Activated CD8-positive, alpha-beta memory T cell treated with anti-CD3 and anti-CD28 coated beads for 48 hours (primary cell): ENCODE measurements at regions not wholly inside any gene's neighbourhood (a gene's known extent, or its start where the extent isn't known, plus 50 kb on each side); places are given as distances from the start of the nearest gene placed in this dataset.

Source experiments
- DNase-seq, 3 experiments: peaks; one replicate each; pipeline ENCODE4 v3.0.0-alpha.2; 2020; ENCODE audit warnings: low read depth in 2 of 3, low spot score in 2 of 3

GRCh38 chr1:9179463-9180110 is 50.7 kb upstream of the GPR157 start:
- no peak for DNase-seq

- no peak for DNase-seq
These were observed 51.4 kb upstream of the GPR157 start for GRCh38 chr1:9180111-9180819.

- DNase-seq, result peak; percentile 51 to 80 (median 79)
These were observed 52.4 kb upstream of the GPR157 start for GRCh38 chr1:9181176-9181906.

- no peak for DNase-seq
These were observed 52.4 kb upstream of the H6PD start for GRCh38 chr1:9181990-9182783.

- DNase-seq, result no peak
These were observed 51.8 kb upstream of the H6PD start for GRCh38 chr1:9182784-9183257.

GRCh38 chr1:9183441-9183840 is 51.1 kb upstream of the H6PD start:
- no peak for DNase-seq

GRCh38 chr1:9183898-9184297 is 50.7 kb upstream of the H6PD start:
- no peak for DNase-seq

- DNase-seq, result no peak
These were observed 49.8 kb upstream of the H6PD start for GRCh38 chr1:9184749-9185148.
